ENCODE measurements at regions not wholly inside any gene's neighbourhood (a gene's known extent, or its start where the extent isn't known, plus 50 kb on each side); places are given as distances from the start of the nearest gene placed in this dataset.

DNA sequence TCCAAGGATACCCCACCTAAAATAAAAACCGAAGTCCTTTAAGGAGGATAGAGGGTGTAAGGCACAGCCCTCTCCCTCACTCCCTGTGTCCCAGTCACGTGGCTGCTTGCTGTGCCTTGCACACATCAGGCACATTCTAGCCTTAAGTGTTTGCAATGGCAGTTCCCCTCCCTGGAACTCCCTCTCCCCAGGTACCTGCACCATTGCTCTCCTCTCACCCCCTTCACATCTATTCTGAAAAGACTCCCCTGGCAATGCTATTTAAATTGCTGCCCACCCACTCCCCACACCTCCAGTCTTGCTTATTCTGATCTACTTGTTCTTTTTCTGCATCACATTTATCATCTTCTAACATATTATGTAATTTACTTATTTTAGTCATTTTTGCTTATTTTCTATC, 91.6 kb upstream of the LNX1 start:
- no peak for DNase-seq

DNA sequence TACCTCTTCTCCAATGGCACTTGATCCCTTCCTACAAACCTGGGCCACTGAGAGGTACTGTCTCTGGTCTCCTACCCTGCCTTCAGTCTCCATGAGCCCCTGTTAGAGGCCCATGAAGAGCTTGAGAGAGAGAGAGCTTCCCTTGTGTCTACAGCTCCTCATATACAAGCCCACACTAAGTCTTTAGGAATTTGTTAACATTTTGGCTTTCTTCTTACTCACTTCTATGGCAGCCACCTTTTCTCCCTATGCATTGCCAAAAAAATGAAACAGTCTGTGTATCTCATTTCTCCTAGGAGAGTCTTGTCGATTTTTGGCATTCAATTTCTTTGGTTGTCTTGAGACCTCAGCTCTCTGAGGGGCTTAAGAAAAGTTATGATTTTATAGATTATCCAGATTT, 90.9 kb upstream of the LNX1 start:
- DNase-seq, result no peak

DNA sequence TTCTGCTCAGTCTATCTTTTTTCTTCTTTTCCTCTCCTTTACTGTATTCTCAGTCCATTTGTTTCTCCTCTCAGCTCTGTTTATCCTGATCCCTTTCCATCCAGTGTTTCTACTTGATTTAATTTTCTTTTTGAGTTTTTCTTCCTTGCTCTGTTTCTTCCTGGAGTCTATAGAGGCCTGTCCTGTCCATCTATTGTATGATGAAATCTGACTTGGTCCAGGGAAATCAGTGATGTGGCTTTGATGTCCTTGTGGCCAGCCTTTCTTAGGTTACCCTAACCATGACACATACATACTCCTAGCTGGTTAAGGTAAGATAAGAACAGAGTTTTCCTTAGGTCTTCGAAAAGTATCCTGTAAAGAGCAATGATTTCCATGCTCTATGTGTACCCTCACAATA, 89.3 kb upstream of the LNX1 start:
- DNase-seq, result no peak

GRCh38 chr4:53680168-53680567, 88.9 kb upstream of the LNX1 start:
- DNase-seq, result no peak

- DNase-seq, result no peak
Measured at GRCh38 chr4:53676402-53676871, 85.2 kb upstream of the LNX1 start.

DNA sequence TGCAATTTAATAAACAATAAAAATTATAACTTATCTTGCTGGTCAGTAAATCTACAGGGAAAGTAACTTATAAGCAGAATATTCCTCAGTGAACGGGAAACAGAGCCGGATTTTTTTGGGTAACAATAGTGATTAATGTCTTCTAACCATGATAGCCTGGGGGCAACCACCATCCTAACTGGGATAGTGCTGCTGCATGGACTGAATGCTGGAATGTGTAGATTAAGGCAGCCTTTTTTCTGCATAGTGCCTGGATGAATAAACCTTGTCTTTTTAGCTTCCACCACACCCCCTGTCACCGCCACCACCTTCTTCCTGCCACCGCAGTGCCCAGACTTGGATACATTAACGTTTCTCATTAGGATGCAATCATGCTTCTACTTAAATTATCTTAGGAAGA, 83.6 kb upstream of the LNX1 start:
- no peak for DNase-seq

- DNase-seq, result no peak
Measured at GRCh38 chr4:53672873-53673272, 81.6 kb upstream of the LNX1 start.

- no peak for DNase-seq
Measured at GRCh38 chr4:53671757-53672156, 80.5 kb upstream of the LNX1 start.

GRCh38 chr4:53659737-53660136, 68.5 kb upstream of the LNX1 start:
- no peak for DNase-seq

- no peak for DNase-seq
Measured at GRCh38 chr4:53659112-53659511, 67.8 kb upstream of the LNX1 start.

DNA sequence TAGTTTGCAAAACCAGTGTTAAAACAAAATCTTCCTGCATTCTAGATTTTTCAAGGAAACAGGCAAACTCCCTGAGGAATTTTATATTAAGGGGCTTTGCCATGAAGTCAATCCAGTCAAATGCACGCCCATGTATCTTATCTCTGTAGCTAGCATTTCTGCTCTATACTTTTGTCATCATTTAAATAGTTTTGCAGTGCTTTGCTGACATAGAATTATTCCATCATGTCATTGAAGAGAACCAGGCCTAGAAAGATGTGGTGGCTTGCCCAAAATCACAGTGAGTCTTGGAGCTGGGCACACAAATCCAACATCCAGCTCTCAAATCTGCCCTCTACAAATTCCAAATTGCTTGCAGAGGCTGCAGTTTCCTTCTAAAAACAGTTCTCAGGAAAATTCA, 66.7 kb upstream of the LNX1 start:
- DNase-seq, result no peak

DNA sequence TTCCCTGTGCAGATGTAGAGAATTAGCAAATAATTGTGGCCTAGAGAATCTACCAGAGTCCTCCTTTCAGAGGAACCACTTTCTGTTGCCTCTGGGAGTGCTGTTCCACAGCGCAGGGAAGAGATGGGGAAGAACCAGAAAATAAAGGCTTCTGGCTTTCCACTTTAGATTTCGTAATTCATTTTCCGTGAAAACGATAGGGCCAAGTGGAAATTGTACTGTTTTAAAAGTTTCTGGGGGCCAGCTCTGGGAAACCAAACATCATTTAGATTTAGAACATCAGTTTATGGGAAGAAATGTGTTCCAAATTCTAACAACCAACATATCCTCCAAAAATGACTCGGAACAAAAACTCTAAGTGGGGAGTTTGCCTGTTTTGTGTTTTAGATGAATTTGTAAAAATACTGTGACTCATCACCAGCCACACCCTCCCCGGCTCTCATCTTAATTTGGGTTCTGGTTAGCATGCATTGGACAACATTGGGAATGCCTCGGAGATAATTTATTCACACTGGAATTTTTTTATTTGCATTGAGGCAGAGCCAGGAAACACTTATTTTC, 65.2 kb upstream of the LNX1 start:
- DNase-seq, result no peak

GRCh38 chr4:53654300-53654758, 63.0 kb upstream of the LNX1 start:
- DNase-seq, result no peak

DNA sequence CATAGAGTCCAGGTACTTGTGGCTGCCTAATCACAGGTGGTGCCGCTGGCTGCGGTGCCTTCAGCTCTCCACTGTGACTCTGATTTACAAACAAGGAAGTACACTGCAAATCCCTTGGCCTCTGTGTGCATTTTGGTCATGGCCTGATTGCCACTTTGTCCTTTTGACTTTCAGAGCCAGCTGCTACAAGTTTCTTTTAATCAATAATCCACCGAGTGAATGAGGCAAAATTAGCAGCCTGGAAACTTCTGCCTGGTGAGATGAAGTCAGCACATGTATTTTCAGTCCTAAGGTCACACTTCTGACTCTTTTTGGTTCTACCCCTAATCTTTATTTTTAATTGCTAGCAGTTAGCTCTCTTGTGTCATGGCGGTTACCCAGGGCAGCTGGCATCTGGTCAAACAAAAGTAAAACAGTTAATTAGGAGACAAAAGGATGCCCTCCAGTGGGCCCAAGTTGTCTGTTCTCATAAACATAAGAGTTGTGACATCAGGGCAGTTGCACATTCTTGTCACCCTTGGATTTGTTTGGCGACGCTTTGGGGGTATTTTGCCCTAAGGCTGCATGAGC, 62.3 kb upstream of the LNX1 start:
- DNase-seq, result no peak

- no peak for DNase-seq
Measured at GRCh38 chr4:53651156-53651735, 60.0 kb upstream of the LNX1 start.

DNA sequence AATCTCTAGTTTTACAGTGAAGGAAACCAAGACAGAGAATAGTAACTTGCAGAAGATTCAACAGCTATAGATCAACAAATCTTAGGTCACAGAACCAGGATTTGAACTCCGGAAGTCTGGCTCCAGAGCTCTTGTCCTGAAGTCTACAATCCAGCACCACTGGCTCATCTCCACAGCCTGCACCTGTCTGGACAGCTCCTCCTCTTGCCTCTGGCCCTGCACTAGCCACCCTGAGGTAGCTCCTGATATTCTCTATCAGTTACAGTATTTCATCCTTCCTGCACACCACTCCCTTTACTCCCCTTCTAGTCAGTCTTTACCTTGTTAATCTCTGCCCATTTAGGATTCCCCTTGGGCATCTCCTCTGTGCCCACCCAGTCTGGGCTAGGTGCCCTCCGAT, 58.1 kb upstream of the LNX1 start:
- DNase-seq, result no peak

- no peak for DNase-seq
Measured at GRCh38 chr4:53647547-53647946, 56.3 kb upstream of the LNX1 start.

GRCh38 chr4:53646795-53647194, 55.5 kb upstream of the LNX1 start:
- no peak for DNase-seq

DNA sequence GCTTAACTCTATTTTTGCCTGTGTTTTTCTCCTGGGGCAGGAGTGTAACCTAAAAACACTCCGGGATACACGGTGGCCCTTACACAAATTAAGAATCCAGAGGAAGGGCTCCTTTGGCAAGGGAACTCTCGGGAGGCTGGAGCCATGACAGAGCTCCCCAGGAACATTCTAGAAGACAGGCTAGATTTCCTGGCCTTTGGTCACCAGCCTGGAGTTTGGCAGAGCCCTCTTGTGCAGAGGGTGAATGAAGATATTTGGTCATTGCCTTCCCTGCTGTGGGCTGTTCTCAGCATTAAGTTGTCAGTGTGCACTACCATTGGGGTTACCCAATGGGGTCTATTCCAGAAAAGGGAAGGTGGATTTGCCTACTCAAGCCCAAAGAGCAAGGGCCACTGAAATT, 53.8 kb upstream of the LNX1 start:
- no peak for DNase-seq

DNA sequence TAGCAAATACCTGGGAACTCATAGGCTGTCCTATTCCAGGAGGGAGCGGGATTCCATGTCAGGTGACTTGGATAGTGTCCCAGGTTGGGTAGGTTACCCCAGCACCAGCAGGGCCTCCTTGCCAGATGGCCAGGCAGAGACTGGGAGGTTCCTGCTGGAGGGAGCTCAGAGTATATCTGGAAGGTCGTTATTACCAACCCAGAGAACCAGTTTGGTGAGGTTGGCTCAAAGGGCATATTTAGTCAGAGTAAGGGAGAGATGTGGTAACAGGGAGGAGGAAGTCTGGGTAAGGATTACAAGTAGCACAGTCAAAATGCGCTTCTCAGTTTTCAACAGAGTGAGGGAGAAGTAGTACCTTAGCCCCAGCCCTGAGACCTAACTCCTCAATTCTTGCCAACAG, 53.3 kb upstream of the LNX1 start:
- no peak for DNase-seq
